Nucleus accumbens (tissue), 56 donors: ENCODE measurements at regions not wholly inside any gene's neighbourhood (a gene's known extent, or its start where the extent isn't known, plus 50 kb on each side); places are given as distances from the start of the nearest gene placed in this dataset.
A peak's percentile ranks its signal among the peaks of the same experiment; 100 is the strongest.

ENCODE experiments used
- DNase-seq, 56 donors: peaks; one replicate each; lab custom pipeline; 2025; lab: John Stamatoyannopoulos, UW

- peak in 1 of 56 donors; percentile 5 for DNase-seq
Observed at GRCh38 chr6:139581485-139581865, 207.0 kb upstream of the CITED2 start.

DNA sequence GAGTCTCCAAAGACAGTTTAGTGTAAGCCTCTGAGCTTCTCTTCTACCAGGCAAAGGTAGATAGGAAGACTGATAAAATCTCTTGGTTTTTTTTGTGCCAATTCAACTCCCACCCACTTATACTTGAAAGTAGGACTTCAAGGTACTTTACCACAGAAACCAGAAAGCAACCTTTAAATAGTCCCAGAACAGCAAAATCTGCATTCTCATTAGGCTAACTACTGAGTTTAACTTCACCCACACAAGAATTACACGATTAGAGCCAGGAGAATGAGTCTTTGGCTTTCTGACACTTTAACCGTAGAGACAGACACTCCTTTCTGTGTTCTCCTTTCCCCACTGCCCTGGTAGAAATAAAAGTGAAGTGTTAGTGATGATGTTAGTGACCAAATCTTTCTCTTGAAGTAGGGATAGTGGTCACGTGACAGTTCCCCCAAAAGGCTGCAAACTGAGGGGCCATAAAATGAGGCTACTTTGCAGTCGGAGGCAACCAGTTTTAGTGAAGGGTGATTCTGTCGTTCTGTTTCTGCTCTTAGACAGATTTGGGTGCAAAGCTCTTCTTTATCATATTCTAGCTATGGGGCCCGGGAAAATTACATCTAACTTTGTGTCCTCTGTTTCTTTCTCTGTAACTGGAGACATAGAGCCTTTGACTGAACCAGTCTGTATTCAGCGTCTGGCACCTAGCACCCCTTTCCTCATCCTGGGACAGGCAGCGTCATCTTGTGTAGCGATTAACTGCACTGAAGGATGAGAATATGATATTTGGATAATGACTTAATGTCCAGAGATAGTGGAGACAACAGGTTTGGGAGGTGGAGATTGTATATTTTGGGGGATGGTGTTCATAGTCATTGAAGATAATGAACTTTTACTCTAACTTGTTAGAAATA lies 206.4 kb upstream of the CITED2 start:
- no peak for DNase-seq

- DNase-seq = no peak
Observed at GRCh38 chr6:139577763-139578604, 203.5 kb upstream of the CITED2 start.

DNA sequence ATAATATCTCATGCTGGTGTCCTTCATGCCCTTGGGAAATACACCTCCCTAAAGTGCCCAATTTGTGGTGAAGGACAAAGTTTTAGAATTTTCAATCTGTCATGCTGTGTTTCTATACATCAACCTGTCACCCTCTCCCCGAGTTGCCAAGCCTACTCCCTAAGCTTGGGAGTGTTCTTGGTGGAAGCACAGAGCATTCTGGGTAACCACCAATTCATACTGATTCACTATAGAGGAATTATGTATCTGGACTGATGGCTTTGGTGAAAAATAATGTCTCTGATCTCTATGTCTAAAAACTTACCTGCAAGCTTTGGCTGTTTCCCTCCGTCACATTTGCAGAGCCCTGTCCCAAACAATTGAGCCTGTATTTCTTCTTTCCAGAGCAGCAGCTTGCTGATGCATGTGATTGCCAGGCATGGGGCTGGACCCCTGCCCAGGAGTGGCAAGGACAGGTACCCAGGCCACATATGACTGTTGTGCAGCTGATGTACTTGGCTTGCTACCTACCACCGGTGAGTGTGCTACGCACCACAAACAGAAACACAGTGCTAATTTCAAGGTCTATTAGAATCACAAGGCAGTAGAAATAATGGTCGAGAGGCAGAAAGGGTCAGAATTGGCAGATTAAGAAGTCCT lies 202.8 kb upstream of the CITED2 start:
- DNase-seq = no peak

- no peak for DNase-seq
Observed at GRCh38 chr6:139572001-139572400, 197.6 kb upstream of the CITED2 start.

DNA sequence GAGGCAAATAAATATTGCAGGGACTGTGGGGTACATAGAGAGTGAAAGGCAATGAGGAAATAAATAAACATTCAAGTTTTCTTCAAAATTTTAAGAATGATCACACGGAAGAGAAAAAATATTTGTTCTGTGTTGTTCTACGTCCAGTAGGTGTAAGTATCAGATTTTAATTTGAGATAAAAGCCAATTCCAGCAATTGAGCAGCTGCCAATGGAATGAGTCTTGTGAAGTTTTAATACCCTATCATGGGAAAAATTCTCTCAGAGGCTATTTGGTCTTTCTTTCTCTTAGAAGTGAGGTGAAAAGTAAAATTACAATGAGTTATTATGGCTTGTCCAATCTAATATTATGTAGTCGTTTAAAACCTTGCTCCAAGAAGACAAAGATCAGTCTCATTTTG lies 195.7 kb upstream of the CITED2 start:
- no peak for DNase-seq

- DNase-seq = no peak
Observed at GRCh38 chr6:139569566-139569965, 195.1 kb upstream of the CITED2 start.

DNA sequence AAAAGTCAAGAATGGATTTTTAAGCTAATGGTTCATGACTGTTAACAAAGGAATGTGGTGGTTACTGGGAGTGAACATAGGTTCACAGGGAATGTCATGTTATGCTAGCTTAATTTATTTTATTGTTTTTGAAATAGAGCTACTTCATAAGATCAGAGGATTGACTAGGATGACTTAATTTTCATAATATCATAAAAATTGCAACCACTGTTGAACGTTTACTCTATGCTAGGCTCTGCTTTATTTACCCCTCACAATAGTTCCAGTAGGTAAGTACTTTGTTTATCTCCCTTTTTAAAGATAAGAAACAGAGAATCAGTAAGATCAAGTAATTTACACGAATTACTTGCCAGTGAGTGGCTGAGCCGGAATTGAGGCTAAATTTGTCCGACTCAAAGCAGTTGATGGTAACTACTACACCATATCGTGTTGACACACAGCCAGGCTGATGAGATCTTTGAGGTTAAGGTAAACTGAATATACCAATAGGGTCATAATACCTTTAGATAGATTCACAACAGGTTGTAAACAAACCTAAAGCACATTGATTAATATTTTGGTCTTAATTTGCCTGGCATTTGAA lies 194.6 kb upstream of the CITED2 start:
- no peak for DNase-seq

- no peak for DNase-seq
Observed at GRCh38 chr6:139568151-139568955, 193.9 kb upstream of the CITED2 start.

DNA sequence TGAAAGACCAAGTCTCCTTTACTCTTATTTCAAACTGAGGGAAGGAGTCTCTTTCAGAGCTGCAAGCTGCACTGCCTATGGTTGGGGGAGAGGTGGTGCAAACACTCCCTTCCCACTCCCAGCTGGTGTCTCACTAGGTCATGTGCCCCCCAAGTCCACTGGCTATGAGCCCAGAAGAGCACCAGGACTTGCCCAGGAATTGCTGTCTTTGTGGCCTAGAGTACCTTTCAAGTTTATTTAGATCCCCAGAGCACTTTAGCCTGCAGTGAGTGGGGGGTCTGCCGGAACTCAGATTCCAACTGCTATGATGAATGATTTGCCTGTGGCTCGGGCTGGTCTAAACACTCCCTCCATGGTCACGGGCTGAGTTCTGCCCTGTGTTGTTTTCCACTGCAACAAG lies 192.6 kb upstream of the CITED2 start:
- DNase-seq = no peak

GRCh38 chr6:139565591-139565990 lies 191.1 kb upstream of the CITED2 start:
- DNase-seq = no peak

- DNase-seq = no peak
Observed at GRCh38 chr6:139557547-139557946, 183.1 kb upstream of the CITED2 start.

DNA sequence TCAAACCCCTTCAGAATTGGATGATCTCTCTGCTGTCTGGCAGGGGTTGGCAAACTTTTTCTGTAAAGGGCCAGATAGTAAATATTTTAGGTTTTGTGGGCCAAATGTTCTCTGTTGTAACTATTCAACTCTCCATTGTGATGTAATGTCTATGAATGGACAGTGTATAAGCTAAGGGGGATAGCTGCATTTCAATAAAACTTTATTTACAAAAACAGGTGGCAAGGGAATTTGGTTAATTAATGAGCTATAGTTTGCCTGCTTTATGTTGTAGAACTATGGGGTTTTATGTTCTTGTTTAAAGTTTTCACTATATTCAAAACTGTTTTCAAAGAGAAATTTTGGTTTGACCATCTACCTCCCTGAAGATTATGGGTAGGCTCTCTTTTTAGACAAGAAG lies 182.1 kb upstream of the CITED2 start:
- no peak for DNase-seq

DNA sequence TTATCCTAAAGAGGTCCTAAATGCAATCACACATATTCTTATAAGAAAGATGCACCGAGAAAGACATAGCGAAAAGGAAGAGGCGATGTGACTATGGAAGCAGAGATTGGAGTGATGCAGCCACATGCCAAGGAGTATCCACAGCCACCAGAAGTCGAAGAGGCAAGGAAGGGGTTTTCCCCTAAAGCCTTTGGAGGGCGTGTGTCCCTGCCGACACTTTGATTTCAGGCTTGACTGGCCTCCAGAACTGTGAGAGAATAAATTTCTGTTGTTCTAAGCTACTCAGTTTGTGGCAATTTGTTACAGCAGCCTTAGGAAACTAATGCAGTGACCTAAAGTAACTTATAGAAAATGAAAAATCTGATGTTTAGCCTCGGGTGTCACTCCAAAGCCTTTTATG lies 179.5 kb upstream of the CITED2 start:
- no peak for DNase-seq

- DNase-seq = no peak
Observed at GRCh38 chr6:139551376-139551775, 176.9 kb upstream of the CITED2 start.

GRCh38 chr6:139550361-139550760 lies 175.9 kb upstream of the CITED2 start:
- no peak for DNase-seq

DNA sequence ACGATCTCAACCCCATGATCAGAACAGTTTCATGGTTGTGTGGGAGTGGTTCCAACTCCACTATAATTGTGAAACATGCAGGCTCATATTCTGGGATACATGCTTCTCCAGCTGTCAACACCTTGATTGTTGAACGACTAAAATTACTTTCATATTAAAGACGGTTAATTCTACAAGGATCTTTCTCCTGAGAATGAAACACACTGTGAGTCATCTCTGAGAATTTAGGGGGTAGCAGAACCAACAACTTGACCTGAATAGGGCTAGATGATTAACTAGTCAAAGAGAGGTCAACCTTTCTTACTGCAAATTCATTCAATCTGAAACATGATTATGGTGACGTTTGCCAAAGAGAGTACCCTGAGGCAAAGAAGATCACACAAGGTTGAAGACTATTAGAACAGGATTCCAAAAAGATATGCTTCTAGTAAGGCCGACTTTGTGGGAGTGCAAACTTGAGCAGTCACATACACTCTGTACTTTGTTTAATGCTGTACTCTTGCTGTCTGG lies 175.2 kb upstream of the CITED2 start:
- DNase-seq = no peak

DNA sequence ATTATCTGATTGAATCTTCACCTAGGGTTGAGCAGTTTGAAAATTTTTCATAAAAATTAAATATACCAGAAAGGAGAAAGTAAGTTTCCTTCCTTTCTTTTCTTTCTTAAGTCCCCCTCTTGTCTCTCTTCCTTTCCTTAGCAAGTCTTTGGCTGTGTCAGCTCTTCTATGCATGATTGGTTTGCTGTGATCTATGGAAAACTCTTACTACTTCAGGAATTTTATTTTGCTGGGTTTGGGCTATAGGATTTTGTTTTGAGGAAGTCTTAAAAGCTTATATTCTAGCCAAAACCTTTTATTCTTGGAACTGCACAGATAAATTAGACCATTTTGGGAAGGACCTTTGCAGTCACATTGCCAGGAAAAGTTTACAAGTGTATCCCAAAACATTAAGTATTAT lies 173.4 kb upstream of the CITED2 start:
- no peak for DNase-seq

DNA sequence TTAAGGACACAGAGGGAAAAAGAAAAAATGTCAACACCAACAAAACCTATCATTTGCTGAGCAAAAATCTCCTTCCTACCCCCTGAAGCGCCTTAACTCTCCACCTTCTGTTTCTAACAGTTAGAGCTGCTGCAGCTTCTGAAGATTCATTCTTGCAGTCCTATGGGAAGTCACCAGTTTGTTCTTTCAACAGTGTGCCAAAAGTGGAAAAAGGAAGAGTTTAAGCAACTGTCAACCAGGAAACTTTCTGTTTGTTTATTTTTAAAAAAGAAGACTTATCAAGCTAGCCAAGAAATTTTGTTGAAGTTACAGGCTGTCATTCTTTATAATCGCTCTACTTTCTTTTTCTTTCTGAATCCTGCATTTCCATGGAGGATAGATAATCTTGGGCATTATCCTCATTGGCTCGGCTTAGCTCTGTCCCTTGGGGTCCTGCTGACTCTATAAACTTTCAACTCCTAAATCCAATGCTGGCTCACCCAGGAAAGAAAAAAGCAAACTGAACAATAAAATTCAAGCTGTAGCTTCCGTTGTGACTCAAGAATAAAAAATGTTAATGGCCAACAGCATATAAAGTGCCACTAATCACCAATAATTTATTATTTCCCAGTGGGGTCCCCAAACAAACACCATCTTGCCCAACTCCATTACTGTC lies 172.8 kb upstream of the CITED2 start:
- no peak for DNase-seq
